Neural cell (in vitro differentiated cells): ENCODE measurements at regions not wholly inside any gene's neighbourhood (a gene's known extent, or its start where the extent isn't known, plus 50 kb on each side); places are given as distances from the start of the nearest gene placed in this dataset.

Experiments used
- H2AFZ ChIP-seq: fragments of 200-600, 300-800 bp; sonication (generic), shearing (Covaris generic); 2 replicates; pipeline ENCODE4 v1.6.0; 2014; ENCODE audit warnings: low read depth, mild to moderate bottlenecking, antibody characterized with exemption, low read length, moderate library complexity
- H3F3A ChIP-seq: fragments of 200-600 bp; shearing (Covaris generic); 2 replicates; pipeline ENCODE4 v1.6.1; 2016; ENCODE audit warnings: mild to moderate bottlenecking, moderate library complexity, mixed read lengths, antibody characterized with exemption, low read length; ENCODE audit not compliant: insufficient read depth, poor library complexity, severe bottlenecking
- H3K27ac ChIP-seq: fragments of 200-600, 300-800 bp; sonication (generic), shearing (Covaris generic); 2 replicates; pipeline ENCODE4 v1.5.1; 2014; ENCODE audit warnings: mild to moderate bottlenecking, low read length, moderate library complexity
- H3K27me3 ChIP-seq: fragments of 300-800, 200-600 bp; sonication (generic), shearing (Covaris generic); 2 replicates; pipeline ENCODE4 v1.6.0; 2014; ENCODE audit warnings: mild to moderate bottlenecking, low read depth, low read length, moderate library complexity; ENCODE audit not compliant: insufficient read depth
- H3K36me3 ChIP-seq: fragments of 300-800, 200-600 bp; sonication (generic), shearing (Covaris generic); 2 replicates; pipeline ENCODE4 v1.5.1; 2014; ENCODE audit warnings: mild to moderate bottlenecking, antibody characterized with exemption, low read length, moderate library complexity; ENCODE audit not compliant: insufficient read depth
- H3K4me2 ChIP-seq: fragments of 300-800, 200-600 bp; sonication (generic), shearing (Covaris generic); 2 replicates; pipeline ENCODE4 v1.6.0; 2014; ENCODE audit warnings: mild to moderate bottlenecking, low read length
- H3K4me3 ChIP-seq: fragments of 300-800, 200-600 bp; sonication (generic), shearing (Covaris generic); 2 replicates; pipeline ENCODE4 v1.5.1; 2014; ENCODE audit warnings: mild to moderate bottlenecking, low read length, moderate library complexity
- H3K79me2 ChIP-seq: fragments of 200-600 bp; shearing (Covaris generic); replicated peaks from 2 replicates; pipeline ENCODE4 v1.6.0; 2014; ENCODE audit warnings: mild to moderate bottlenecking, low read length, moderate library complexity; ENCODE audit not compliant: insufficient read depth
- H3K9ac ChIP-seq: fragments of 300-800, 200-600 bp; sonication (generic), shearing (Covaris generic); 2 replicates; pipeline ENCODE4 v1.6.1; 2016; ENCODE audit warnings: mild to moderate bottlenecking, low read length, mixed read lengths
- H3K9me2 ChIP-seq: fragments of 200-600 bp; shearing (Covaris generic); 2 replicates; pipeline ENCODE4 v1.6.1; 2016; ENCODE audit warnings: mild to moderate bottlenecking, low read length, mixed read lengths; ENCODE audit not compliant: insufficient read depth
- H3K9me3 ChIP-seq: fragments of 200-600, 300-800 bp; sonication (generic), shearing (Covaris generic); 2 replicates; pipeline ENCODE4 v1.6.1; 2016; ENCODE audit warnings: mild to moderate bottlenecking, mixed run types, low read length, moderate library complexity, mixed read lengths
- H4K20me1 ChIP-seq: fragments of 200-600 bp; shearing (Covaris generic); 2 replicates; pipeline ENCODE4 v1.6.1; 2016; ENCODE audit warnings: mild to moderate bottlenecking, mixed run types; ENCODE audit not compliant: insufficient read depth
- CTCF ChIP-seq: fragments of 450-650 bp; IDR thresholded peaks from 2 replicates; pipeline ENCODE4 v1.5.1; 2014; ENCODE audit warnings: antibody characterized with exemption, mild to moderate bottlenecking, moderate library complexity; ENCODE audit not compliant: poor library complexity, severe bottlenecking
- EP300 ChIP-seq: fragments of 450-650 bp; conservative IDR thresholded peaks from 2 replicates; pipeline ENCODE4 v1.6.1; 2014; ENCODE audit warnings: antibody characterized with exemption, mild to moderate bottlenecking, moderate library complexity; ENCODE audit not compliant: poor library complexity, severe bottlenecking
- EZH2 ChIP-seq: fragments of 200-600, 300-800 bp; shearing (Covaris generic), sonication (generic); IDR thresholded peaks from 2 replicates; pipeline ENCODE4 v1.6.1; 2014; ENCODE audit warnings: antibody characterized with exemption, low read length, borderline replicate concordance, mild to moderate bottlenecking; ENCODE audit not compliant: insufficient read depth, poor library complexity, severe bottlenecking
- MXI1 ChIP-seq: fragments of 450-650 bp; conservative IDR thresholded peaks from 2 replicates; pipeline ENCODE4 v1.6.1; 2014; ENCODE audit warnings: antibody characterized with exemption, mild to moderate bottlenecking; ENCODE audit not compliant: poor library complexity, severe bottlenecking
- POLR2AphosphoS5 ChIP-seq: IDR thresholded peaks from 2 replicates; pipeline ENCODE4 v1.6.1; 2012
- REST ChIP-seq: IDR thresholded peaks from 2 replicates; pipeline ENCODE4 v1.6.1; 2012; ENCODE audit warnings: borderline replicate concordance
- SMC3 ChIP-seq: fragments of 450-650 bp; conservative IDR thresholded peaks from 2 replicates; pipeline ENCODE4 v1.6.1; 2014; ENCODE audit warnings: antibody characterized with exemption, mild to moderate bottlenecking, moderate library complexity; ENCODE audit not compliant: poor library complexity
- TAF1 ChIP-seq: IDR thresholded peaks from 2 replicates; pipeline ENCODE4 v1.6.1; 2012; ENCODE audit warnings: low read depth

- Histone ChIP-seq H3K4me2 (no peak overlapping the region), H3K4me3 (no peak overlapping the region), H3K79me2 (no peaks in the 10 kb centered on the region), H3K27ac (no peak overlapping the region), H3K36me3 (no peaks in the 10 kb centered on the region), H3K9ac (no peak overlapping the region), H3K27me3 (no peaks in the 10 kb centered on the region), H2AFZ (no peak overlapping the region), H3K9me2 (no peaks in the 10 kb centered on the region), H4K20me1 (no peaks in the 10 kb centered on the region), H3F3A (no peaks in the 10 kb centered on the region), H3K9me3 (no peaks in the 10 kb centered on the region)
- TF ChIP-seq CTCF (no peak), SMC3 (no peak), TAF1 (no peak), EP300 (no peak), POLR2AphosphoS5 (no peak)
These were observed 74.4 kb upstream of the EYA4 start for GRCh38 chr6:133166766-133167165.

- no peaks in the 10 kb centered on the region for H3K36me3 ChIP-seq
- H3K9ac ChIP-seq: no peak overlapping the region
- no peak overlapping the region for H3K4me3 ChIP-seq
- H4K20me1 ChIP-seq: no peaks in the 10 kb centered on the region
- H3K9me3 ChIP-seq: no peaks in the 10 kb centered on the region
- H3F3A ChIP-seq: no peaks in the 10 kb centered on the region
- H3K27me3 ChIP-seq: no peaks in the 10 kb centered on the region
- H3K79me2 ChIP-seq: no peaks in the 10 kb centered on the region
- H3K4me2 ChIP-seq: no peak overlapping the region
- no peak for TF ChIP-seq REST
- TF ChIP-seq POLR2AphosphoS5: no peak
- no peak for TF ChIP-seq EZH2
- no peak for TF ChIP-seq MXI1
- TF ChIP-seq TAF1: no peak
- TF ChIP-seq CTCF: no peak
- no peak overlapping the region for H2AFZ ChIP-seq
- no peaks in the 10 kb centered on the region for H3K9me2 ChIP-seq
- H3K27ac ChIP-seq: no peak overlapping the region
These were observed 71.3 kb upstream of the EYA4 start for GRCh38 chr6:133169901-133170300.
